Smooth muscle cell (in vitro differentiated cells): ENCODE measurements at regions not wholly inside any gene's neighbourhood (a gene's known extent, or its start where the extent isn't known, plus 50 kb on each side); places are given as distances from the start of the nearest gene placed in this dataset.

ENCODE experiments used
- DNase-seq: peaks from one replicate; lab custom pipeline; 2025; ENCODE audit not compliant: unreplicated experiment; lab: John Stamatoyannopoulos, UW
- H2AFZ ChIP-seq: fragments of 200-600 bp; sonication (generic); 2 replicates; pipeline ENCODE4 v1.6.0; 2016; ENCODE audit warnings: antibody characterized with exemption, low read depth, mild to moderate bottlenecking
- H3F3A ChIP-seq: fragments of 200-600 bp; sonication (generic); 2 replicates; pipeline ENCODE4 v1.6.0; 2017; ENCODE audit warnings: antibody characterized with exemption, low read depth
- H3K27ac ChIP-seq: fragments of 200-600 bp; sonication (generic); 2 replicates; pipeline ENCODE4 v1.5.1; 2016; ENCODE audit warnings: low read depth, mild to moderate bottlenecking
- H3K27me3 ChIP-seq: fragments of 200-600 bp; sonication (generic); 2 replicates; pipeline ENCODE4 v1.6.1; 2016; ENCODE audit warnings: low read depth, mild to moderate bottlenecking
- H3K36me3 ChIP-seq: fragments of 200-600 bp; sonication (generic); 2 replicates; pipeline ENCODE4 v1.5.1; 2016; ENCODE audit warnings: low read depth
- H3K4me1 ChIP-seq: fragments of 200-600 bp; sonication (generic); 2 replicates; pipeline ENCODE4 v1.5.1; 2016; ENCODE audit warnings: low read depth
- H3K4me2 ChIP-seq: fragments of 200-600 bp; sonication (generic); 2 replicates; pipeline ENCODE4 v1.6.0; 2016; ENCODE audit warnings: mild to moderate bottlenecking
- H3K4me3 ChIP-seq: fragments of 200-600 bp; sonication (generic); 2 replicates; pipeline ENCODE4 v1.5.1; 2016; ENCODE audit warnings: mild to moderate bottlenecking
- H3K79me2 ChIP-seq: fragments of 200-600 bp; sonication (generic); 2 replicates; pipeline ENCODE4 v1.6.0; 2016; ENCODE audit warnings: low read depth, mild to moderate bottlenecking
- H3K9ac ChIP-seq: fragments of 200-600 bp; sonication (generic); 2 replicates; pipeline ENCODE4 v1.6.0; 2016; ENCODE audit warnings: low read depth
- H3K9me3 ChIP-seq: fragments of 200-600 bp; sonication (generic); replicated peaks from 2 replicates; pipeline ENCODE4 v1.5.1; 2016; ENCODE audit warnings: low read depth
- H4K20me1 ChIP-seq: fragments of 200-600 bp; sonication (generic); 2 replicates; pipeline ENCODE4 v1.6.0; 2016; ENCODE audit warnings: low read depth
- CTCF ChIP-seq: fragments of 200-600 bp; sonication (generic); IDR thresholded peaks from 2 replicates; pipeline ENCODE4 v1.5.1; 2017; ENCODE audit warnings: borderline replicate concordance, mild to moderate bottlenecking, antibody characterized with exemption; ENCODE audit not compliant: insufficient read depth, poor library complexity, severe bottlenecking
- WGBS: methylation state at CpG from one replicate; pipeline ENCODE4 v1.1.7; 2016; ENCODE audit warnings: low lambda C conversion rate; 5-methylcytosine and 5-hydroxymethylcytosine counted together

DNA sequence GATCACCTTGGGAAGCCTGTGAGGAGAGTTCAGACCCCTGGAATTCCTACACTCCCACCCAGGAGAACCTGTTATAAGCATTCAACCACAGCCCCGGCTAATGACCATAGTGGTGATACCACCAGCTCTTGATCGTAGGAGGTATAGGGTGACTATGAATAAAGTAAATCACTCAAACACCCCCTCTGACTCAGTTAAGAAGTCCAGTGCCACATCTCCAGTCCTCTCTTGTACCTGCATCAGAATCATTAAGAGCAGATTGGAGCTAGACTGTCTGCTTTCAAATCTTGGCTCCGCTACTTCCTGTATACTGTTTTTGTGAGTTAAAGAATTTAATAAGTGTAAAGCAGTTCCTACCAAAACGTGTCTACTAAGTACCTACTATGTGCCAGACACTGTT, 565.1 kb upstream of the DIPK2B start:
- no peak for DNase-seq
- no peaks in the 10 kb centered on the region for H3F3A ChIP-seq
- H2AFZ ChIP-seq: no peak overlapping the region
- peaks cover 87% of the 10 kb centered on the region for H3K79me2 ChIP-seq
- H3K27ac ChIP-seq: peak overlapping the region; percentile 85
- H3K4me3 ChIP-seq: peak overlapping the region; percentile 58
- H3K4me1 ChIP-seq: no peaks in the 10 kb centered on the region
- peaks cover 46% of the 10 kb centered on the region for H4K20me1 ChIP-seq
- TF ChIP-seq CTCF: no peak
- no peak overlapping the region for H3K9ac ChIP-seq
- H3K9me3 ChIP-seq: no peaks in the 10 kb centered on the region
- H3K4me2 ChIP-seq: peak overlapping the region; percentile 84
- no peaks in the 10 kb centered on the region for H3K36me3 ChIP-seq
- H3K27me3 ChIP-seq: no peaks in the 10 kb centered on the region
- WGBS: 70% methylated on average over 4 of the region's 4 CpGs

DNA sequence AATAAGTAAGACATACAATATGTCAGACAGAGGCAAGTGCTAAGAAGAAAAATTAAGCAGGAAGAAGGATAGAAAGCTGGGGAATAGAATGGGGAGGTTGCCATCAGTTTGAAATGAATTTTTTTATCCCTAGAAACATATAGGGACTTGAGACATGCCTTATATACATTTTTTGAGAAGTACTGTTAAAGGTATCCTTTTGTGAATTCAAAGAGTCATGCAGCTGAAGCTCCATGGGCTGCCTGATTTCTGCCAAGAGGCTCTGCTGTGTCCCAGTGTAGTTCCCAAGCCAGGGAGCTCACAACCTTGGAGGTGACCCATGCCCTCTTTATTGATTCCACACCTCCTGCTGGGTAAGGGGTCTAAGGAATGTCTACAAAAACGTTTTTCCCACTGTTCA, 564.6 kb upstream of the DIPK2B start:
- Histone ChIP-seq H3K79me2 (peaks cover 87% of the 10 kb centered on the region), H3K4me3 (no peak overlapping the region), H3K36me3 (no peaks in the 10 kb centered on the region), H2AFZ (no peak overlapping the region), H4K20me1 (peaks cover 46% of the 10 kb centered on the region), H3K9me3 (no peaks in the 10 kb centered on the region), H3K27me3 (no peaks in the 10 kb centered on the region), H3K4me1 (no peaks in the 10 kb centered on the region), H3K27ac (peak overlapping the region; percentile 85), H3F3A (peaks cover under 1% of the 10 kb centered on the region), H3K4me2 (peak overlapping the region; percentile 84), H3K9ac (no peak overlapping the region)
- 20% methylated on average over 1 of the region's 1 CpG for WGBS
- DNase-seq: no peak
- no peak for TF ChIP-seq CTCF

DNA sequence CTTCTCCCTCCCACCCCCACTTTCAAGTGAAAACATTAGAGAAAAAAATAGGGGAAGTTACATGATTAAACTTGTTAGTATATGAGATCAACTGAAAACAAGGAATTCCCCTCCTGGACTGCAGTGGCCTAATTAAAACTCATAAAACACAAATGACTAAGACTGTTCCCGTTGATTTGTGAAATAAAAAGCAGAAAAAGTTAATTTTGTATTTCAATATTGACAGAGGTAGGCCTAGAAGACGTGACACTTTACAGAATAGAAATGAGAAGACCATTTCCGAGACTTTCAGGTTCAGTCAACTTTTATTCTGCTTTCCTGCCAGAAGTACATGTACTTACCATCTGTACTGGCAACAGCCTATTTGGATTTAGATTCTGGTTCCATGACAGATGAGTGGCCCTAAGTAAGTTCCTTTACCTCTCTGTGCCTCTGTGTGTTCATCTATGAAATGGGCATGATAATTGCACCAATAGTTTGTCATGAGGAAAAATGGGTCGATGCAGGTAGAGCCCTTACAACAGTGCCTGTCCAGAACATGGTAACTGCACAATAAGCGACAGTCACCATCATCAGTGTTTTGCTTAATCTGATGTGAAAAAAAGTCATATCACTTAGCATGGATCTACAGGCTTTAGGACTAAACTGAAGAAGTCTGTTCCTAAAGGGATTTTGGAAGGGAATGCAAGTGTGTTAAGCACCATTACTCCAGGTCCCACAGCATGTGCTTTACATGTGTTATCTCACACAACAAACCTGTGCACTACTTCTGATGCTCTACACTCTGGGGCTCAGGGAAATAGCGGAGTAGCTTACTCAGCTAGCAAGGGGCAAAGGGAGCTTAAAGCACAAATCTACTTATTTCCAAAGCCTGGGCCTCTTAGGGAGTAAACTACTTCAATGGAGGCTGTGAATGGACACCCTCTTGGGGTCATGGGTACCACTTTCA, 562.3 kb upstream of the DIPK2B start:
- Histone ChIP-seq H3F3A (peaks cover 7% of the 10 kb centered on the region), H4K20me1 (peaks cover 33% of the 10 kb centered on the region), H3K27me3 (no peaks in the 10 kb centered on the region), H3K9me3 (no peaks in the 10 kb centered on the region), H3K4me3 (no peak overlapping the region), H3K4me2 (no peak overlapping the region), H3K36me3 (no peaks in the 10 kb centered on the region), H3K9ac (no peak overlapping the region), H2AFZ (no peak overlapping the region), H3K4me1 (no peaks in the 10 kb centered on the region), H3K27ac (peak overlapping the region; percentile 88), H3K79me2 (peaks cover 68% of the 10 kb centered on the region)
- 68% methylated on average over 6 of the region's 6 CpGs for WGBS
- DNase-seq: no peak
- no peak for TF ChIP-seq CTCF
